GM04504 (cell line): ENCODE measurements at regions not wholly inside any gene's neighbourhood (a gene's known extent, or its start where the extent isn't known, plus 50 kb on each side); places are given as distances from the start of the nearest gene placed in this dataset.
"Not testable (repeated sequence)": the region's sequence is repeated elsewhere in the genome, so short reads cannot be mapped to it uniquely, and the experiment has no call there.

Source experiments
- DNase-seq: peaks from one replicate; pipeline ENCODE4 v3.0.0-alpha.2; 2012; ENCODE audit warnings: low read depth

DNA sequence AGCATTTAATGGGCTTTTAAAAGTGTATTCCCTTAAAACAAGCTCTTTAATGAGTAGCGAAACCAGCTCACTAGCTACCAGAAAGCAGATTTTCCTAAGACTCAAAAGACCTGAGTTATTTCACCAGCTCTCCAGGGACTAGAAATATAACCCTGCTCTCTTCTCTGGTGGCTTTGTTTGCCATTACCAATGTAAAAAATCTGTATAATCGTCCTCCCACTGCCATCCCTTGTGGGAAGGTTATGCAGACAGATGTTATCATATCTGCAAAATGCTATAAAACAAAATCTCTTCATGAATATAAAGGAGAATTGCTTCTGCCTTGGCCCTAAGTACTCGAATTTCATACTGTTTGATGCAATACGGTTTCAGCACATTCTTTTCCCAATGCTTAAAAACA lies 335.2 kb downstream of the NUP35 start:
- DNase-seq, result no peak

DNA sequence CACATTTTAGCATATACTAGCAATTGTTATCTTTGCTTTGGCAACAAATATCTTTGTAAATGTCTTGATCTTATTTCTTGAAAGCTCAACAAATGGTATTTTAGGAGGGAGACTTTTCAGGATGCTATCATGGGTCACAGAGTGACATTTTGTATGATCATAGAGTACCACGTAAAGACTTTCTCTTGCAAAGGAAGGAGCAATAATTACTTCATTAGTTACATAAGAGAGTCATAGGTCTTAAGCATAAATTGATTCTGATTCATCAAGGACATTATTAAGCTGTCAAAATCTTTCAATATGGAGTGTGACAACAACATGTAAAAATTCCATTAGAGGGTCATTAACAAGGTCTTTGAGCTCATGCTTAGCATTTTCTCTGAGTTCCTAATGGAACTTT lies 339.6 kb downstream of the NUP35 start:
- no peak for DNase-seq

- no peak for DNase-seq
Measured at GRCh38 chr2:183465048-183465447, 340.8 kb downstream of the NUP35 start.

GRCh38 chr2:183474912-183475695 lies 350.9 kb downstream of the NUP35 start:
- no peak for DNase-seq

- DNase-seq, result no peak
Measured at GRCh38 chr2:183476490-183476889, 352.2 kb downstream of the NUP35 start.

DNA sequence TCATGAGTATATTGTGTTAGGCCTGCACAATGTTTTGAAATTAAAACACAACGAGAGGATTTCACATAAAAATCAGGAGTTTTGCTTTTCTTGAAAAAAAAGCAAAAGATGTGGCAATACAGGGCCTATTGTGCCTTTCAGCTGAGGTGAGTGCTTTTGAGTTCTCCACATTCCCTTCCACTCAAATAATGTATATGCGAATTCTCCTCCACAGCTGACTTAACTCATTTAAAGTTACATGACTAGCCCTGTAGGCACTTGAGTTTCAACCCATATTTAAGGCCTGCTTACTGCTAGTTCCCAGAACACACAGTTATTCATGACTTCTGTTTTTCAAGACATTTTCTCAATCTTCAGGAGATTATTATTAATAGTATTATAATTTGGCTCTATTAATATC lies 353.1 kb downstream of the NUP35 start:
- DNase-seq, result no peak

DNA sequence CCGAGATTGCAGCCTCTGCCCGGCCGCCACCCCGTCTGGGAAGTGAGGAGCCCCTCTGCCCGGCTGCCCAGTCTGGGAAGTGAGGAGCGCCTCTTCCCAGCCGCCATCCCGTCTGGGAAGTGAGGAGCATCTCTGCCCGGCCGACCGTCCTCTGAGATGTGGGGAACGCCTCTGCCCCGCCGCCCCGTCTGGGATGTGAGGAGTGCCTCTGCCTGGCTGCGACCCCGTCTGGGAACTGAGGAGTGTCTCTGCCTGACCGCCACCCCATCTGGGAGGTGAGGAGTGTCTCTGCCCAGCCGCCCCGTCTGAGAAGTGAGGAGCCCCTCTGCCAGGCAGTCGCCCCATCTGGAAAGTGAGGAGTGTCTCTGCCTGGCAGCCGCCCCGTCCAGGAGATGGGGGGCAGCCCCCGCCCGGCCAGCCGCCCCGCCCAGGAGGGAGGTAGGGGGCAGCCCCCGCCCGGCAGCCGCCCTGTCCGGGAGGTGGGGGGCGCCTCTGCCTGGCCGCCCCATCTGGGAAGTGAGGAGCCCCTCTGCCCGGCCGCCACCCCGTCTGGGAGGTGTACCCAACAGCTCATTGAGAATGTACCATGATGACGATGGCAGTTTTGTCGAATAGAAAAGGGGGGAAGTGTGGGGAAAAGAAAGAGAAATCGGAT lies 354.8 kb downstream of the NUP35 start:
- DNase-seq, result not testable (repeated sequence)

DNA sequence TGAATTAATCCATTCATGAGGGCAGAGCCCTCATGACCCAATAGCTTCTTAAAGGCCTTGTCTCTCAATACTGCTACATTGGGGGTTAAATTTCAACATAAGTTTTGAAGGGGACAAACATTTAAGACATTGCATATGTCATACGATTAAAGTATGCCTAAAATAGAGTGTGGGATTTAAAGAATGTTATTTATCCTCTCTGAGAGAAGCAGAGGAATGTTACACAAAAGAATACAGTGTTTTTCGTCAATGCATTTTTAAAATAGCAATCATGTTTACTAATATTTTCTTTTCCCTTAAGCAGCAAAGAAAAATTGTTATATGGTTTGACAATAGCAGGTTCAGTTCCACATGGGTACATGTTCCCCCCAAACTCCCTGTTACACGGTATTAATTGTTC lies 363.1 kb downstream of the NUP35 start:
- DNase-seq, result no peak

DNA sequence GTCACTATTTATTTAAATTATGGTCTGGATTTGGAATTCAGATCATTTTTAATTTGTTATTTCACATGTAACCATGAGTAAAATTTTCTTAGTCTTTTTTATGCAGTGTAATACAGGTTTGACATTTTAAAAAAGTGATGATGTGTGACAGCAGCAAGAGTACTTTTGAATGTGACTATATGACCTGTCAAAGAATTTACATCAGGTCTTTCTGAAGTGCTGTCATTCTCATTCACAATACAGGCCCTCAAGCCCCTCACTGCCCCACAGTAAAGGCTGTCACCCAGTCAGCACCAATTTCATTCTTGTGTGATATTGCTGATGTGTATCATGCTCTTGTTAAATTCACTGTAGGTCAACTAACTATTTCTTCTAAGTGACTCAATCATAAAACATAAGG lies 364.2 kb downstream of the NUP35 start:
- DNase-seq, result no peak

- DNase-seq, result no peak
Measured at GRCh38 chr2:183490489-183490888, 366.2 kb downstream of the NUP35 start.

DNA sequence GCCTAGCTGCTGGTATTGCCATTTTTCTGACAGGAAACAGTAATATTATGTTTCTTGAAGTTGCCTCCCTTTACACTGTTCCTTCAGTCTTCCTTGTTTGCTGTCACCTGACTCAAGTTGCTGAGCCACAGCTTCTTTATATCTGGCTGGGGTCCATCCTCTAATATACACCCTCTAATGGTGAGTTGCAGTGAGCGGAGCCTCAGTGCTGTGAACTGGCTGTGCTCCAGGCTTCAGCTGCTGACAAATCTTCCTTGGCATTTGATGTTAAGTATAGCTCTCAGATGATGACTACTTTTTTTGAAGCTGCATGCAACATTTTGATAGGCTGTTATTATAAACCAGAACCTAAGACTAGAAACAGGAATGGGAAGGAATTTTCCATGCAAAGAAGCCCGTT lies 366.7 kb downstream of the NUP35 start:
- DNase-seq, result no peak

GRCh38 chr2:183493040-183493439 lies 368.8 kb downstream of the NUP35 start:
- no peak for DNase-seq

DNA sequence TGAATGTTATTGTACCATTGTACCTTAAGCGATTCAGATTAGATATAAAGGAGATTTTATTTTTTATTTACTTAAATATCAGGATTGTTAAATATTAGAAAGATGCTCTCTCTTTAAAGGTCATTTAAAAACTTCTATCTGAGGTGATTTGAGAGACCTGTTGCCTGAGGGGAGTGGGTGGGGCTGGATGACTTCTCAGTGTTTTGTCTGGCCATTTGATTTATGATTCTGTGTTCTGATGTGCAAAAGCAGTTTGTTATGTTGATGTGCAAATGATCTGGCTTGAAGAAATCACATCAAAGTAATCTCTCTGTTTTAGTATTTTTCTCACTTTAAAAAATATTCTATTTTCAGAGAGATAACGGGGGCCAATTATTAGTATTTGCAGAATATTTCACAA lies 370.8 kb downstream of the NUP35 start:
- no peak for DNase-seq

DNA sequence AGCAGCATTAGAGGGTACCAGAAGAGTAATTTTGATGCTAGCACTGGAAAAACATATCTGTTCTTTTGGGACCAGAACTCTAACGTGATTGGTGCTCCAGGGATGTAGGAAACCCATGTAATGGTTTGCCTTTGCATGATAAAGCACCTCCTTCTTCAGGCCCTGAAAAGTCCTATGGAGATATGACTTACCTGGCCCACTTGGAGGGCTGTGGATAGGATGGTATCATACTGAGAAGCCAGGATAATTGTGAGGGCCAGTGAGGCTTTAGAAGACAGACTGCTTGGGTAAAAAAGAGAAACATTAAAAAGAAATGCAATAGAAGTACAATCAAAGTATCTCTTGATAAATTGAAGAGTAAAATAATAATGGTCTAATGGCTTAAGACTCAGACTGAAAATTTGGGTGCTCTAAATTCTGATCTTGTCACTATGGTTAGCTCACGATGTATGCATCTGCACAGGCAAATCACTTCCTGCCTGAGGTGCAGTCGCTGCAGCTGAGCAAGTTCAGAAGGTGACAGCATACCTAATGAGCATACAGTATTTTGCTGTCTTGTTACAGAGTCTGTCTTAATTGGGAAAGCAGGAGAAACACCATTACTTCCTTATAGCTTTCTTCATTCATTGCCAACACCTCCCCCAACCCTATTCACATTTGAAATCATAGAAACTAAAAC lies 371.5 kb downstream of the NUP35 start:
- no peak for DNase-seq

DNA sequence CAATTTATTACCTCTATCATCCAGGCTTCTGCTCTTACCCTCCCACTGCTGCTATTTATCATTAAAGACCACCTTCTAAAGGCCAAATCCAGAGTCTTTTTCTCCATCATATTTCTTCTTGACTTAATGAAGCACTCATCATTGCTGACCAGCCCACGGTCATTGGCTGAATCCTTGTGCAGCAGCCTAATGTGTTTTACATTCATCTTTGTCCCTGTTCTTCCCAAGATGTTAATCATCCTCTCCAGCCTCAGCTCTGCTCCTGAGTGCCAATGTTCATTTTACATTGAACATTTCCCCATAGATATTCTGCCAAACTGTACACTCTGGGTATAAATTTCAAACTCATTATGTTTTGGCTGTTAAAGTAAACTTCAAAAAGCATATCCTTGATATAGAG lies 373.6 kb downstream of the NUP35 start:
- DNase-seq, result no peak

- no peak for DNase-seq
Measured at GRCh38 chr2:183505911-183506310, 381.7 kb downstream of the NUP35 start.

DNA sequence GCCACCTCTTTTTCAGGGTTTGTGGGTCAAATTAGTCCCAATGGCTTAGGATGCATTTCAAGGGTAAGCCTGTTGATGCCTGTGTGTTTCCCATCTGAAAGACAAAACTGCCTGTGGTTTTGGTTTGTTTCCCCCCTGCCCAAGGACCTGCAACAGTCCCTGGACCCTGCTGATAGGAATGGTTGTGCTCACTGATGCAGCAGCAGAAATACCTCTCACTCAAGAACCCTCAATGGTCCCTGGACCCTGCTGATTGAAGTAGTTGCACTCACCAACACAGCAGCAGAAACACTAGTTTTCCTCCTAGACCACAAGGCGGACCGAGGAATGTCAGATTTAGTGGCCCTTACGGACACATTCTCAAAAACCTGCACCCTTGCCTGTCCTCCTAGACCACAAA lies 386.9 kb downstream of the NUP35 start:
- DNase-seq, result no peak

DNA sequence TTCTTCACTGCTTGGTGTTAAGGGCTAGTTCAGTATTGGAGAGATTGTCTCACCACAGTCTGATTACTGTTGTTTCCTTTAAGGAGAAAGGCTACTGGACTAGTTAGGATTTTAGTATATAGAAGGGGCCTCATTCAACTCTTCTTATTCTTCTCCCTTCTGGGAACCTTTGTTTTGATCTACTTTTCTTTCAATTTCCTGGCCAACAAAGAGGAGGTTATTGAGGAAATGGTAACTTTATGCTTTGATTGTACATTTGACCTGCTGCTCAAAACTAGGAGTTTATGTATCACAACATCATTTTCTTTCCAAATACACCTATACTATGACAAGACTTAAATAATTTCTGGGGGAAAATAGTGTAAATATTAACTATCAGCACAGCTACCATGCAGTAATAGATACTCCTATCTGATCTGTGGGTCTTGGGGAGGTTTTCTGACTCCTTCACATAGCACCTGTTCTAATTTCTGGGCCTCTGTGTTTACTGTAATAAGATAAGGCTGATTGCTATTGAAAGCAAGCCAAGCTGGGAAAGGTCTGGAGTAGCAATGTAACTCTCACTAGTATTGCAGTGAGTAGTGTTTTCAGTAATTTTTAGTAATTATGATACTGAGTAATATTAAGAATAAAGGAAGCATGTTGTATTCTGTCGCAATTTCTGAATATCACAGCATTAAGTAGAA lies 395.3 kb downstream of the NUP35 start:
- no peak for DNase-seq

- DNase-seq, result no peak
Measured at GRCh38 chr2:183521911-183522310, 397.7 kb downstream of the NUP35 start.

- no peak for DNase-seq
Measured at GRCh38 chr2:183522489-183523266, 398.4 kb downstream of the NUP35 start.

- DNase-seq, result no peak
Measured at GRCh38 chr2:183530333-183530901, 406.2 kb downstream of the NUP35 start.

- DNase-seq, result no peak
Measured at GRCh38 chr2:183532514-183532913, 408.3 kb downstream of the NUP35 start.
